ENCODE measurements at regions not wholly inside any gene's neighbourhood (a gene's known extent, or its start where the extent isn't known, plus 50 kb on each side); places are given as distances from the start of the nearest gene placed in this dataset.

GRCh38 chr9:134560654-134561053 lies 80.9 kb upstream of the COL5A1 start:
- TF ChIP-seq TAF1 (IDR thresholded peaks at IDR 0.05; ENCODE audit: borderline replicate concordance, insufficient read depth, low read length) = no peak
- no peak for TF ChIP-seq REST (IDR thresholded peaks at IDR 0.05; ENCODE audit: insufficient read depth in 1 of 2, low read depth in 2 of 2, low read length in 2 of 2)
- TF ChIP-seq POLR2AphosphoS5 (IDR thresholded peaks at IDR 0.05; ENCODE audit: low read depth, low read length) = no peak
- TF ChIP-seq FOXP2 (optimal IDR thresholded peaks at IDR 0.05; ENCODE audit: borderline replicate concordance, extremely low read depth, extremely low read length, insufficient read depth) = no peak
- TF ChIP-seq SIN3A (IDR thresholded peaks at IDR 0.05; ENCODE audit: borderline replicate concordance, insufficient read depth, low read length) = no peak

GRCh38 chr9:134561427-134562145 lies 80.0 kb upstream of the COL5A1 start:
- TF ChIP-seq SIN3A (IDR thresholded peaks at IDR 0.05; ENCODE audit: borderline replicate concordance, insufficient read depth, low read length) = no peak
- no peak for TF ChIP-seq FOXP2 (optimal IDR thresholded peaks at IDR 0.05; ENCODE audit: borderline replicate concordance, extremely low read depth, extremely low read length, insufficient read depth)
- TF ChIP-seq REST (IDR thresholded peaks at IDR 0.05; ENCODE audit: insufficient read depth in 1 of 2, low read depth in 2 of 2, low read length in 2 of 2) = no peak

GRCh38 chr9:134562146-134562849 lies 79.3 kb upstream of the COL5A1 start:
- TF ChIP-seq TAF1 (IDR thresholded peaks at IDR 0.05; ENCODE audit: borderline replicate concordance, insufficient read depth, low read length) (no peak), SIN3A (IDR thresholded peaks at IDR 0.05; ENCODE audit: borderline replicate concordance, insufficient read depth, low read length) (no peak), FOXP2 (optimal IDR thresholded peaks at IDR 0.05; ENCODE audit: borderline replicate concordance, extremely low read depth, extremely low read length, insufficient read depth) (no peak), POLR2AphosphoS5 (IDR thresholded peaks at IDR 0.05; ENCODE audit: low read depth, low read length) (no peak), REST (IDR thresholded peaks at IDR 0.05; ENCODE audit: insufficient read depth in 1 of 2, low read depth in 2 of 2, low read length in 2 of 2) (no peak)

- no peak for TF ChIP-seq FOXP2 (optimal IDR thresholded peaks at IDR 0.05; ENCODE audit: borderline replicate concordance, extremely low read depth, extremely low read length, insufficient read depth)
- TF ChIP-seq SIN3A (IDR thresholded peaks at IDR 0.05; ENCODE audit: borderline replicate concordance, insufficient read depth, low read length) = no peak
- TF ChIP-seq REST (IDR thresholded peaks at IDR 0.05; ENCODE audit: insufficient read depth in 1 of 2, low read depth in 2 of 2, low read length in 2 of 2) = no peak
- TF ChIP-seq POLR2AphosphoS5 (IDR thresholded peaks at IDR 0.05; ENCODE audit: low read depth, low read length) = no peak
- no peak for TF ChIP-seq TAF1 (IDR thresholded peaks at IDR 0.05; ENCODE audit: borderline replicate concordance, insufficient read depth, low read length)
These were observed 78.2 kb upstream of the COL5A1 start for GRCh38 chr9:134563397-134563796.

All from PFSK-1 (cell line).